ENCODE measurements at regions not wholly inside any gene's neighbourhood (a gene's known extent, or its start where the extent isn't known, plus 50 kb on each side); places are given as distances from the start of the nearest gene placed in this dataset.

DNA sequence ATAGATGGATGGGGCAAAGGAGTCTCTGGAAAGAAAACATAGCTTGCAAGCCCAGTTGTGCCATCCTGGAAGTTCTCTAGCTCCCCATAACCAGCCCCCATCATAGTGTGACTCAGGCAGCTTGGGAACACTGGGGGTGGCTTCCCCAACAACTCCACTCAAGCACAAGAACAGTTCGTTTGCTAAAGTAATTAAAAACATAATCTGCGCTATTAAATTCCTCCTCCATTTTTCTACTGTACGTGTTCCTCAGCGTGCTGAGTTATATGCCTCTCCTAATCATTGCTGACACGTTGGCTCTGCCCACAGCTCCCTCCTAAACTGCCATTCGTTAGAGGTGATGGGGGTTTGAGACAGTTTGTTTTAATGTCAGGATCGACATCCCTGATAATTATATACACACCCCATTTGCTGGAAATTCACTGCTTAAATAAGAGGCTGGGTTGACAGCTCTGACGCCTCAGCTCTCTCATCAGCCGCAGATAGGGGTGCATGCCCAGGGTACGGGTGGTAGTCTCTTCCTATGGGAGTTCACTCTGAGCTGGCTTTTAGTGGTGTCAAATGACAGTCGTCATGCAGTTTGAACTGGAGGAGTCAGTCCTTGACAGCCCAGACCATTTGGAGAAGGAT, 59.5 kb upstream of the SEZ6L start:
- 67% methylated on average over 11 of the region's 11 CpGs for WGBS
- no peak for DNase-seq (ENCODE audit: low spot score)
- H3K9ac ChIP-seq (ENCODE audit: low read depth in 1 of 2, low read length in 2 of 2), result no peak overlapping the region

More for the DNA sequence above, 59.5 kb upstream of the SEZ6L start:
- TF ChIP-seq RXRA (IDR thresholded peaks at IDR 0.05) (no peak), FOXA2 (IDR thresholded peaks at IDR 0.05) (no peak), JUND (IDR thresholded peaks at IDR 0.05) (no peak), EGR1 (IDR thresholded peaks at IDR 0.05; ENCODE audit: low read depth in 2 of 2) (no peak), RAD21 (IDR thresholded peaks at IDR 0.05) (no peak), HNF4A (conservative IDR thresholded peaks at IDR 0.05) (no peak), YY1 (IDR thresholded peaks at IDR 0.05) (no peak), GABPA (IDR thresholded peaks at IDR 0.05 in 1 of 2, conservative IDR thresholded peaks at IDR 0.05 in 1 of 2) (no peak), FOXA1 (IDR thresholded peaks at IDR 0.05) (no peak), TAF1 (conservative IDR thresholded peaks at IDR 0.05) (no peak), HNF4G (IDR thresholded peaks at IDR 0.05) (no peak), SP1 (IDR thresholded peaks at IDR 0.05) (no peak), NR2F2 (IDR thresholded peaks at IDR 0.05) (no peak)
- TF ChIP-seq, protein P1, sequence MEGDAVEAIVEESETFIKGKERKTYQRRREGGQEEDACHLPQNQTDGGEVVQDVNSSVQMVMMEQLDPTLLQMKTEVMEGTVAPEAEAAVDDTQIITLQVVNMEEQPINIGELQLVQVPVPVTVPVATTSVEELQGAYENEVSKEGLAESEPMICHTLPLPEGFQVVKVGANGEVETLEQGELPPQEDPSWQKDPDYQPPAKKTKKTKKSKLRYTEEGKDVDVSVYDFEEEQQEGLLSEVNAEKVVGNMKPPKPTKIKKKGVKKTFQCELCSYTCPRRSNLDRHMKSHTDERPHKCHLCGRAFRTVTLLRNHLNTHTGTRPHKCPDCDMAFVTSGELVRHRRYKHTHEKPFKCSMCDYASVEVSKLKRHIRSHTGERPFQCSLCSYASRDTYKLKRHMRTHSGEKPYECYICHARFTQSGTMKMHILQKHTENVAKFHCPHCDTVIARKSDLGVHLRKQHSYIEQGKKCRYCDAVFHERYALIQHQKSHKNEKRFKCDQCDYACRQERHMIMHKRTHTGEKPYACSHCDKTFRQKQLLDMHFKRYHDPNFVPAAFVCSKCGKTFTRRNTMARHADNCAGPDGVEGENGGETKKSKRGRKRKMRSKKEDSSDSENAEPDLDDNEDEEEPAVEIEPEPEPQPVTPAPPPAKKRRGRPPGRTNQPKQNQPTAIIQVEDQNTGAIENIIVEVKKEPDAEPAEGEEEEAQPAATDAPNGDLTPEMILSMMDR (IDR thresholded peaks at IDR 0.05; ENCODE audit: low read depth, low read length, missing input control), result no peak
- TF ChIP-seq, protein P2, sequence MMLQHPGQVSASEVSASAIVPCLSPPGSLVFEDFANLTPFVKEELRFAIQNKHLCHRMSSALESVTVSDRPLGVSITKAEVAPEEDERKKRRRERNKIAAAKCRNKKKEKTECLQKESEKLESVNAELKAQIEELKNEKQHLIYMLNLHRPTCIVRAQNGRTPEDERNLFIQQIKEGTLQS (IDR thresholded peaks at IDR 0.05), result no peak
- TF ChIP-seq, protein P3, sequence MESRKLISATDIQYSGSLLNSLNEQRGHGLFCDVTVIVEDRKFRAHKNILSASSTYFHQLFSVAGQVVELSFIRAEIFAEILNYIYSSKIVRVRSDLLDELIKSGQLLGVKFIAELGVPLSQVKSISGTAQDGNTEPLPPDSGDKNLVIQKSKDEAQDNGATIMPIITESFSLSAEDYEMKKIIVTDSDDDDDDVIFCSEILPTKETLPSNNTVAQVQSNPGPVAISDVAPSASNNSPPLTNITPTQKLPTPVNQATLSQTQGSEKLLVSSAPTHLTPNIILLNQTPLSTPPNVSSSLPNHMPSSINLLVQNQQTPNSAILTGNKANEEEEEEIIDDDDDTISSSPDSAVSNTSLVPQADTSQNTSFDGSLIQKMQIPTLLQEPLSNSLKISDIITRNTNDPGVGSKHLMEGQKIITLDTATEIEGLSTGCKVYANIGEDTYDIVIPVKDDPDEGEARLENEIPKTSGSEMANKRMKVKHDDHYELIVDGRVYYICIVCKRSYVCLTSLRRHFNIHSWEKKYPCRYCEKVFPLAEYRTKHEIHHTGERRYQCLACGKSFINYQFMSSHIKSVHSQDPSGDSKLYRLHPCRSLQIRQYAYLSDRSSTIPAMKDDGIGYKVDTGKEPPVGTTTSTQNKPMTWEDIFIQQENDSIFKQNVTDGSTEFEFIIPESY (IDR thresholded peaks at IDR 0.05), result no peak
- TF ChIP-seq, protein P4, sequence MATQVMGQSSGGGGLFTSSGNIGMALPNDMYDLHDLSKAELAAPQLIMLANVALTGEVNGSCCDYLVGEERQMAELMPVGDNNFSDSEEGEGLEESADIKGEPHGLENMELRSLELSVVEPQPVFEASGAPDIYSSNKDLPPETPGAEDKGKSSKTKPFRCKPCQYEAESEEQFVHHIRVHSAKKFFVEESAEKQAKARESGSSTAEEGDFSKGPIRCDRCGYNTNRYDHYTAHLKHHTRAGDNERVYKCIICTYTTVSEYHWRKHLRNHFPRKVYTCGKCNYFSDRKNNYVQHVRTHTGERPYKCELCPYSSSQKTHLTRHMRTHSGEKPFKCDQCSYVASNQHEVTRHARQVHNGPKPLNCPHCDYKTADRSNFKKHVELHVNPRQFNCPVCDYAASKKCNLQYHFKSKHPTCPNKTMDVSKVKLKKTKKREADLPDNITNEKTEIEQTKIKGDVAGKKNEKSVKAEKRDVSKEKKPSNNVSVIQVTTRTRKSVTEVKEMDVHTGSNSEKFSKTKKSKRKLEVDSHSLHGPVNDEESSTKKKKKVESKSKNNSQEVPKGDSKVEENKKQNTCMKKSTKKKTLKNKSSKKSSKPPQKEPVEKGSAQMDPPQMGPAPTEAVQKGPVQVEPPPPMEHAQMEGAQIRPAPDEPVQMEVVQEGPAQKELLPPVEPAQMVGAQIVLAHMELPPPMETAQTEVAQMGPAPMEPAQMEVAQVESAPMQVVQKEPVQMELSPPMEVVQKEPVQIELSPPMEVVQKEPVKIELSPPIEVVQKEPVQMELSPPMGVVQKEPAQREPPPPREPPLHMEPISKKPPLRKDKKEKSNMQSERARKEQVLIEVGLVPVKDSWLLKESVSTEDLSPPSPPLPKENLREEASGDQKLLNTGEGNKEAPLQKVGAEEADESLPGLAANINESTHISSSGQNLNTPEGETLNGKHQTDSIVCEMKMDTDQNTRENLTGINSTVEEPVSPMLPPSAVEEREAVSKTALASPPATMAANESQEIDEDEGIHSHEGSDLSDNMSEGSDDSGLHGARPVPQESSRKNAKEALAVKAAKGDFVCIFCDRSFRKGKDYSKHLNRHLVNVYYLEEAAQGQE (IDR thresholded peaks at IDR 0.05), result no peak
- TF ChIP-seq, protein P5, sequence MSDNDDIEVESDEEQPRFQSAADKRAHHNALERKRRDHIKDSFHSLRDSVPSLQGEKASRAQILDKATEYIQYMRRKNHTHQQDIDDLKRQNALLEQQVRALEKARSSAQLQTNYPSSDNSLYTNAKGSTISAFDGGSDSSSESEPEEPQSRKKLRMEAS (IDR thresholded peaks at IDR 0.05), result no peak
- H3K36me3 ChIP-seq (ENCODE audit: control insufficient read depth in 4 of 4, insufficient read depth in 3 of 4, low read depth in 1 of 4, low read length in 3 of 4), result no peaks in the 10 kb centered on the region
- peaks cover 0 to 6% (median 3%) of the 10 kb centered on the region in 4 donors for H3K27me3 ChIP-seq (ENCODE audit: control insufficient read depth in 4 of 4, insufficient read depth in 4 of 4, low read length in 3 of 4)
- H3K27ac ChIP-seq (ENCODE audit: low read depth in 1 of 2, low read length in 2 of 2), result no peak overlapping the region
- peaks cover 0 to 4% (median 3%) of the 10 kb centered on the region in 4 donors for H3K9me3 ChIP-seq (ENCODE audit: control insufficient read depth in 4 of 4, low read length in 3 of 4)
- H3K4me3 ChIP-seq (ENCODE audit: low read depth in 1 of 3, low read length in 3 of 3), result no peak overlapping the region
- no peaks in the 10 kb centered on the region for H3K4me1 ChIP-seq (ENCODE audit: control insufficient read depth in 4 of 4, insufficient read depth in 4 of 4, low read length in 3 of 4)

Measured in liver (tissue), 8 donors.